ENCODE measurements at regions not wholly inside any gene's neighbourhood (a gene's known extent, or its start where the extent isn't known, plus 50 kb on each side); places are given as distances from the start of the nearest gene placed in this dataset.

DNA sequence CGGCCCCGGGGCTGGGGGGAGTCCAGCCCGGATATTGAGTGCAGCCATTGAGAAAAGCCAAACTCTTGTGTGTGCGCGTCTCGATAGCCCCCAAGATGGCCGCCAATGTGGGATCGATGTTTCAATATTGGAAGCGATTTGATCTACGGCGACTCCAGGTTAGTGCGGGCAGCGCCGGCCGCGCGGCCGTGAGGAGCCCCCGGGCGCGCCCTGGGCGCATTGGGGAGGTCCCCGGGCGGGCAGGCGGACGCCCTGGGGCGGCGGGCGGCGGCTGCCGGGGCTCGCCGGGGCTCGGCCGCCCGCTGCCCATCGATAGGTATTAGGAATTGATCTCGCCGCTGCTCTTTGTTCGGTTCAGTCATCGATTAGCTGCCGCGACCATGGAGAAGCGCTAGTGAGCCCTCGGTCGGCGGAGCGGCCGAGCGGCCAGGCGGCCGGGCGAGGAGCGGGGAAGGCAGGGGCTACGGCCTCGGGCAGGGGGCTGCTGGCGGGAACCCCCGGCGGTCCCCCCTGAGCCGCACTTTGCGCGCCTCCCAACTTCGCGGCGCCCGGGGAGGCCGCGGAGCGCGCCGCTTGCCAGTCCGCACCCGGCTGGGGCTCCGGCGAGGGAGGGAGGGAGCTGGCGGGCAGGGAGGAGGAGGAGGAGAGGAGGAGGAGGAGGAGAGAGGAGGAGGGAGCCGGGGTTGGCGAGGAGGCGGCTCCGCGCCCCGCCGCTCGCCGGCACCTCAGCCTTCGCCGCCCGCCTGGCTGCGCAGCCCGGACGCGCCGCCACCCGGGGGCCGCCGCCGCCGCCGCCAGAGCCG is 113.9 kb upstream of the MYL2 start, which contains the start of gene CUX2:
CUX2 (plus strand) TSS at position 83 of the 803 bp plus-strand sequence.
- no peak for DNase-seq

DNA sequence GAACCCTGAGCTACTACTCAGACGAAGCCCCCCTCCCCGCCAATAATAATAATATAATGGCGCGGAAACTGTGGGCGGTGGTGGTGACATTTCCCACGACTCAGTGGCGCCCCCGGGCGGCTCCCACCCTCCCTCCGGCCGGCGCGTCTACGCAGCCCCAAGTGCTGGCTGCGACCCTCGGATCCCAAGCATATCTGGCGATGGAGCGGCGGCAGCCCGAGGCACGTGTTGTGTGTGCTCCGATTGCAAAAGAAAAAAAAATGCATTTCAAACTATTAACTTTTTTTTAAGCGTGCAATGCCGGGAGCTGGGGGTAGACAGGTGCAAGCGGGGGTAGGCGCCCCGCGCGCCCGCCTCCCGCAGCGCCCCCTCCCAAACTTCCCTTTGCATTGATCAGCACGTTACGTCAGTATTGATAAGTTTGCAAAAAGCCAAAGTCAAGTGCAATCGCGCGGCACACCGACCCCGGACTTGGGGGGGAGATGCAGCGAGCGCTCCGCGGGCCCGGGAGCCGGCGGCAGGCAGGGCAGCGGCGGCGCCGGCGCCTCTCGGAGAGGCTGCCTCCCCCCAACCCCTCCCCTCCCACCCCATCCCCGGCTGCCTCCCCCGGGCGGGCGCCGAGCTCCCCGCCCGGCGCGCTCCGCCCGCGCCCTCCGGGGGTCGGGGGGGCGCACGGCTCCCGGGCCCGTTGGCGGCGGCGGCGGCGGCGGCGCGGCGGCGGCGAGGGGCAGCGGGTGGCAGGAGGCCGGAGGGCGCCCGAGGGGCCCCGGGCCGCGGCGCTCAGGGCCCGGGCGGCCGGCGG is 113.1 kb upstream of the MYL2 start:
- peak; percentile 59 for DNase-seq

DNA sequence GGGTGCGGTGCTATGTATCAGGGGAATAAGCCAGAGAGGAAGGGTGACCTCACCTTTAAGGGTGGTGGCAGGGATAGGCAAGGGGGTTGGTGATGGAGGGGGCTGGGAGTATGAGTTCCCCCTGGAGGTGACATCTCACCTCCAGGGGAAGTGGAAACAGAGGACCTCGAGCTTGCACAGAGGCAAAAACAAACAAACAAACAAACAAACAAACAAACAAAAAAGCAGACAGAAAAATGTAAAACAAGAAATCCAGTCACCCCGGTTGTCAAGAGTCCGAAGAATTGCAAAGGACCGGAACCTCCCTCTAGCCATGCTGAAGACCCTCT is 112.2 kb upstream of the MYL2 start:
- no peak for DNase-seq

DNA sequence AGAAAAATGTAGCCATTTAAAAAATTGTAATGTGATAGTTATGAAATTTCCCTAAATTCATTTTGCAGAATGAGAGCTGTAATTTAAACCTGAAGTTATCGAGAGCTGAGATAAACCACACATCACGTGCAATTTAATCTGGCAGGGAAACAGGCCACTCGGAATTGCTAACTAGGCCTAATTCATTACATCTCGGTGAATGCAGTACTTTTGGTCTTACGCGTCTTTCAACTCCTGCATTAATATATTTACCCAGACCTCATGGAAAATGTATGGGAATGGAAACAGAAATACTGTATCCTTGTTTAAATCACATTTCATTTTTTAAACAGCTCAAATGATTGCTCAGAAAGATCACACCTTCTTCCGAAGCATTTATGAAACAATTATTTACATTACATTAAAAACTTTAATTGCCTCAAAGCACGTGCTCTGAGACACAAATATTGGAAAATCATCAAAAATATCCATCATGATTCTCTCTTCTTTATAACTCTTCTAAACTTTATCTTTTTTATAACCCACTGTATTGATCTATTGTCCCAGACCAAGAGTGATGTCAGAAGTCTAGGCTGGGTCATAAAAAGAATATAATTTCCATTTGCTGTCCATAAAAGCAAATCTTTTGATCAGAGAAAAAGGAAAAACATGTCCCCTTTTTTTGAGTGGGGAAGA is 111.7 kb upstream of the MYL2 start:
- no peak for DNase-seq

DNA sequence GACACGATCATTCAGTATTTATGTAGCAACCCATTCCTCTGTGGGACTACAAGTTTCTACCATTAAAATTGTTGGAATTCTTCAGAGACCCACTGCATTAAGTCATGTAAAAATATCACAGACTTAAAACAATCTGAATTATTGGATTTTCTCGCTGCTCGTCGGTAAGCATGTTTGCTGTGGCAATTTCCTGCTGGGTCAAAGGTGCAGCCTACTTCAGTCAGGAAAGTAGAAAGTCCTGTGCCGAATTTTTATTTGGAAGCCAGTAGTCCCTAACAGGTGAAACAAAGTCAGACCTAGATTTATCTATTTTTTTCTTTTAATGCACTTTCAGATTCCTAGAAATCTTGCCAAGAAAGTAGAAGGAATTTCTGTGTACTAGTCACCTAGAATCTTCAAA is 110.4 kb upstream of the MYL2 start:
- no peak for DNase-seq

DNA sequence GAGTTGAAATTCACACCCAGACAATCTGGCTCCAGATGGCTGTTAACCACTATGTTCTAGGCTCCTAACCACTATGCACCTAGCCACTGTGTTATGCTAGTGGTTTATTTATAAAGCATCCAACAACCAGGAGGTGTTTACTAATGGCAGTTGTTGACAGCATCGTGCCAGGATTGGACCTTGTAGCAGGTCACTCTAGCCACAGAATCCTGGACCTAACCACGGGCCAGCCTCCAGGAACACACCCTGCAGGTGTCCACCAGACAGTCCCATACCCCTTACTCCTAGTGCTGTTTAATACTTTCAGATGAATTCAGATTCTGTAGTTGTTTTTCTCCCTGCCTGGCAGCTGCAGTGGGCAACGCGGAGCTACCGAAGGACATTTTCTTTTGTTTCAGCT is 109.4 kb upstream of the MYL2 start:
- no peak for DNase-seq

DNA sequence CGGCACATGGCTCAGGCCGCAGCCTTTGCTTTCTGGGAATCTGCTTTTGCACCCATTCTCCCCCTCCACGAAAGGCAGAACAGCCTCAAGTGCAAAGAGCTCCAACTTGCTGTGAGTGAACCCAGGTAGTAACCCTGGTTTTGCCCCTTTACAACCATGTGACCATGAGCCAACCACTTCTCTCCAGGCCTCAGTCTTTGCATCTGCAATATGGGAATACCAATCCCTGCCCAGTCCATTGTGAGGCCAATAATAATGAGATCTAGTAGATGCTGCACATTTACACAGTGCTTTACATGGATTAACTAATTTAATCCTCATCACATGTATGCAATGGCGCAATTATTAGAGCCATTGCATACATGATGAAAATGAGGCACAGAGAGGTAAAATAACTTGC is 108.9 kb upstream of the MYL2 start:
- DNase-seq = no peak

DNA sequence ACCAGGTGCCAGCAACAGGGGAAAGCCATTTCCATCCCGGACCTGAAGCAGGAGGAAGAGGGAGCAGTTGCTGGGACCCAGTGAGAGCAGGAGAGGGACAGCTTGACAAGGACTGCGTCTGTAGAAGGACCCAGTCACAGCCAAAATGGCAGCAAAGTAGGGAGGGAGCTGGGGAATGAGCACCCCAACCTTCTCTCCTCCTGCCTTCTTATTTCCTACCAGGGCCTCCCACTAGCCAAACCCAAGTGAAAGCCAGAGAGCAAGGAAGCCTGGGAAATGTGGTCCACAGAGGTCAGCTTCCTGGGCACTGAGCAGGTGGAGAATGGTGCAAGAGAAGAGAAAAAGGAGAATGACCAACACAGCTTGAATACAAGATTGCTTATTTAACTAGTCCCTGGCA is 108.5 kb upstream of the MYL2 start:
- no peak for DNase-seq

DNA sequence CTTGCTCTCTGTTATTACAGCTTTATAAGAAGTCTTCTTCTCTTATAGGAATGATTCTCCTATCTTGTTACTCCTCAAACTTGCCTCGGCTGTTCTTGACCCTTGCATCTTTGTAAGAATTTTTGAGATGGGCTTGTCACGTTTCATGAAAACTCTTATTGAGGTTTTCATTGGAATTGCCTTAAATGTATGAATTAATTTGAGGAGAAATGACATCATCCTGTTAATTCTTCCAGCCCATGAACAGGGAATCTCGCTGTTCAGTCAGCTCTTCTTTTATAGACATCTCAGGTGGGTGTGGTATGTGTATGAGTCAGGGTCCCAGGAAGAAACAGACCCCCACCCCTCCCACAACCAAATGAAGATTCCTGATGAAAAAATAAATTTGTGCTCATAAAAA is 107.1 kb upstream of the MYL2 start:
- DNase-seq = no peak

DNA sequence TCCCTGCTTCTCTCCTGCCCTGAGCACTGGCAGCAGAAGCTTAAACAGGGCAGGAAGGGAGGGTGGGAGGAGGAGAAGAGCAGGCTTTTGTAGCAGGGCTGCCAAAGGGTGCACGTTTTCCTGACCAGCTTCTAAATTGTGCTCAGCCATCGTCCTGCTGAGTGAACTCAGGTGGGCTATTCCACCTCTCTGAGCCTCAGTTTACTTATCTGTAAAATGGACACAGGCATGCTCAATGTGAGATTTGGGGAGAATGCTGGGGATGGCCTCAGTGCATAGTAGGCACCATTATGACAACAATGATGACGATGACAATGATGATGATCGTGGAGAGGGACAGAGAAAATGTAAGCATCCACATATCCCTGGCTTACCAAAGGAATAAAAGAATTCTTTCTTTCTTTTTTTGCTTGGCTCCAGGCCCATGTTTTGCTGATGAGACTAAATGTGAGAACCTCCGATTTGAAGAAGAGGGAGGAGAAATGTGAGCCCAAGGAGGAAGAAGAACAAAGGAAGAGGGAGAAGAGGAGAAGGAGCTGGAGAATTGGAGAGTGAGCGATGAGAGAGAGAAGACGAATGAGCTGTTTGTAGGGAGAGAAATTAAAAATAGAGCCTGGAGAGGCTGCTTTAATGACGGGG is 105.5 kb upstream of the MYL2 start:
- no peak for DNase-seq

DNA sequence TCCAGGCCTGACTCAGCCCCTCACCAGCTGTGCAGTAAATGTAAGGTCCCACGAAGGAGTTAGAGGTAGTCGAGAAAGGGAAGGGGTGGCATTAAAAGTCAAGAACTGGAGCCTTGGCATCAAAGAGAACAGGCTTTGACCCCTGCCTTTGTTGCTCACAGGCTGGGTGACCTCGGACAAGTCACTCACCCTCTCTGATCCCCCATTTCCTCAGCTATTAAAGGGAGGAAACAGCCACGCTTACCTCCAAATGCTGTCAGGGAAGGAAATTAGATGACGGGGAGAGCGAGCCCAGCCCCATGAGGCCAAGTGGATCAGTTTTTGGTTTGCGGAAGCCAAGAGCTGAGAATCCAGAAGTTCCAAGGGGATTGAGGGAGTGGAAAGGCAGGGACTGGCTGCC is 104.9 kb upstream of the MYL2 start:
- DNase-seq = no peak

DNA sequence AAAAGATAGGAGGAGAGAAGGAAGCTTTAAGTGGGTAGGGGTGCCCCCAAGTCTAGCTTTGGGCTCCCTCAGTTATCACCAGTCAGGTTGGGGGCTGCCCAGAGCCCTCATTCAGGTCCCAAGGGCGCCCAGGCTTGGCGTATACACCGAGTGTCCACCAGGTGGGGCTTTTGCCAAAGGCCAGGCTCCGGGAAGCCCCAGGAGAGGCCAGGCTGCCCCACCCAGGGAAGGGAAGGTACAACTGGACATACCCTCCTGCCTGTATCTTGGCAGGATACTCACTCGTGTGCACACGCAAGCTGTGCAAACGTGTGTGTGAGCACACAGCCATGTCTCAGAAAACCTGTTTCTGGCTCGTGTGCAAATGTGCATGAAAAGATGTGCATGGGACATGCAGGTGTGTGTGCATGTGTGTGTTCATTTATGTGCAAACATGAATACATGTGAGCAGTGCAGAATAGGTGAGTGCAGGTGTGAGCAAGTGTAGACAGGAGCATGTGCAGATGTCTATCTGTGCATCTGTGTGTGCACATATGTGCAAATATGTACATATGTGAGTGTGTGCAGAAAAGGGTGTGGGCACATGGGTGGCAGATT is 103.9 kb upstream of the MYL2 start:
- peak; percentile 79 for DNase-seq

DNA sequence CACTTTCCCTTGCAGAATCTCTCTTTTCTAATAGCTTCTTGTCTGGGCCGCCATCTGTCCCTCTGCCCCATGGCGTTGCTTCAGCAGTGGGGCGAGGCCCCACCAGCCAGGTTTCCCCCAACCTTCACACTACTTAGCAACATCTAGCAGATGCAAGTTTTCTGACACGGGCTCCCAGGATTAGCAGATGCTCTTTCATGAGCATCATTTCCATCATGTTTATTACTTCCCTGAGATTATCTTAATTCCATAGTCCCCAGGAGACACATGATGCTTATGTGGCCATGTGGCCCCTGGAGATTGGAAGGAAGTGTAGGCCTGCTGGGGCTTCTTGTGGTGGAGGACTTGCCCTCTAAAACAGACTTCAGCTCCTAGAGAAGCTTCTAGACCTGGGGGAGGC is 102.0 kb upstream of the MYL2 start:
- no peak for DNase-seq

DNA sequence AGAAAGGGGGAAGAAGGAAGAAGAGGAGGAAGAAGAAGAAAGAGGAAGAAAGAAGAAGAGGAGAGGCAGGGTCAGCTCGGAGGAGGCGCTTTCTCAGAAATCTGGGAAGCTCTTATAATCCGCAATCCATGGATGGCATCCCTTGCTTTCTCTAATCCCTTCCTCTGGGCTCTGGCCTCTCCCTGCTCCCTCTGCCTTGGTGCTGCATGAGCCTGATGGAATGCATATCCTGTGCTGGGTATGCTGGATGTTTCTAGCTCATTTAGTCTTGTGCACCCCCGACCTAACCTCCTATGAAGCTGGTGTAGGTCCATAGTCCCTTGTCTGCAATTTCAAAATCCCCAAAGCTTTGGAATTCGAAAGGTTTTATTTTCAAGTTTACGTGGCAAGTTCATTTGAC is 94.2 kb upstream of the MYL2 start:
- DNase-seq = no peak

DNA sequence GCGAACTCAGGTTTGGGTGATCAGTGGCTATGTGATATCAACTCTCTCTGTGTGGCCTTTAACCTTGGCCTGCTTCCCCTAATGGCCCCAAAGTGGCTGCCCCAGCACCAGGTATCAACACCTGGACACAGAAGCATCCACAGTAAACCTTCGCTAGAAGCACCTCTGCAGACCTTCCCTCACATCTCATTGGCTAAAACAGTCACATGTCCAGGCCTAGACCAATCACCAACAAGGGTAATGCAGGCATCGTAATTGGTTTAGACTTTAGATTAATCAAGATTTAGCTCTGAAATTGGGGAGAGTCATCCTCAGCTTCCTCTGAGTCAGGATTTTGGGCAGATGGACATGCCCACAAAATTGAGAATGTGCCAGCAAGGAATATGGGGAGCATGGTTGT is 92.5 kb upstream of the MYL2 start:
- no peak for DNase-seq

DNA sequence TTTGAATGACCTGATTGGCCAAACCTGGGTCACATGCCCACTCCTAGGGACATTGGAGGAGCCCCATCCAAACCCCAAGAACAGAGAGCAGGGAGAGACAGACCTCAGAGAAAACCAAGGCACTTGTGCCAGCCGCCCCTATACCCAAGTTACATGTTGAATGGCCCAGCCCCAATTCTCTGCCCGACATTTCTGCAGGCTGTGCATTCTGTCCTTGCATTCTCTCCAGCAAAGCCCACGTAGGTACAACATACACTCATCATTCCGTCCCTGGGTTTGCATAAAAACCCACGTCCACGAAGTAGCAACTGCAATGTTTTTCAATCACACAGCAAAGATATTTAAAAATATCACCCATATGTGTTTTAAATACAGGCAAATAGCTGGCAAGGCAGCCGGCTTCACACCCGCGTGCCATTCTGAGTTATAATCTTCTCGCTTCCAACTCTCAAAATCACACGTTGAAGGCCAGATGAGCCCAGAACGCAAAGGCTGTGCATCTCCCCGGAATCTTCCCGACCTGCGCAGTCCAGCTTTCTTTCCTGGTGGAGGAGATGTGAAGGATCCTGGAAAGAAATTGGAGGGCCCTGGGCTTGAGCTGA is 91.7 kb upstream of the MYL2 start:
- DNase-seq = no peak

DNA sequence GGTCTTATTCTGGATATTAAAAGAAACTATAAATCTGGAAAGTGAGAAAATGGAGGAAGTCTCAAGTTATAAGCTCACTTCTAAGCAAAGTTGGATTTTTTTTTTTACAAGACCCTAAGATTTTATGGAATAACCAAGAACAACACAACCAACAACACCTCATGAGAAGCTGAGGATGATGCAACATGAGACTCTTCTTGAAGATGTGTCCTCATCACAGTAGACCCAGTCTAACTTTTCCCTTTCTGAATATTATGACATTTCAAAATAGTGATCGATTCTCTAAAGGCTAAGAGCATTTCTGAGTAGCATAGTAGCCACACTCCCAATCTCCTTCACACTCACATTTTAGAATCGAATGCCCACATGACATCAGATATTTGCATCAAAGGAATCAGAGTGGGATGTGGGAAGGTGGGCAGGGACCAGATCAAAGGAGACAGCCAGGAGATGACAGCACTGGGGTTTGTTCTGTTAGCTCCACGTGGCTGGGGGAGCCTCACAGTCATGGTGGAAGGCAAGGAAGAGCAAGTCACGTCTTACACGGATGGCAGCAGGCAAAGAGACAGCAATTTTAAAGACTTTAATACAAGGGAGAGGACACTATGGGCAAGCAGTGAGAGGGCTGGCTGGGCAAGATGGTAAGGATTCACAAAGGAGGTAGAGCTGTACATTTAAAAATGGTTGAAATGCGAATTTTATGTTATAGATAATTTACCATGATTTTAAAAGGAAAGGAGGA is 90.7 kb upstream of the MYL2 start:
- no peak for DNase-seq

DNA sequence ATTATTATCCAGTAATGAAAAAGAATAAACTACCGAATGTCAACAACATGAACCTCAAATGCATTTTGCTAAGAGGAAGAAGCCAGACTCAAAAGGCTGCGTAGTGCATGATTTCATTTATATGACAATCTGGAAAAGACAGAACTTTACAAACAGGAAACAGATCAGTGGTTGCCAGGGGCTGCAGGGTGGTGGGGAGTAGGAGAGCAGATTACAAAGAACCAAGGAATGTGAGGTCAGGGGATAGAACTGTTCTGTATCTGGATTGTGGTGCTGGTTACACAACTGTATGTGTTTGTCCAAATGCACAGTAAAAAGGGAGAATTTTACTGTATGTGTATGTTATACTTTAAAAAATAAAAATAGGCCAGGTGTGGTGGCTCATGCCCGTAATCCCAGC is 89.7 kb upstream of the MYL2 start:
- no peak for DNase-seq

DNA sequence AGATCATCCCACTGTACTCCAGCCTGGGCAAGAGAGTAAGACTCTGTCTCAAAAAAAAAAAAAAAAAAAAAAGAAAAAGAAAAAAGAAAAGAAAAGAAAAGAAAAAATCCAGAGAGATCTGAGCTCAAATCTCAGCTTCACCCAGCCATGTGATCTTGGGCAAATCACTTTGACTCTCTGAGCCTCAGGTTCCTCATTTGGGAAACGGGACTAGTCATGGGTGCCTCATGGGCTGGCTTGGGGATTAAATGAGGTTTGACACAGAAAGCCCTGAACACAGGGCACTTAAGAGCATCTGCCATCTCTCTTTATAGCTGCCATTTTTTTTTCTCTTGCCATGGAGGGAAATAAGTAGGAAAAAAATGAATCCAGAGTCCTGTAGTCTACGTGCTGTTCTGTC is 86.2 kb upstream of the MYL2 start:
- no peak for DNase-seq

DNA sequence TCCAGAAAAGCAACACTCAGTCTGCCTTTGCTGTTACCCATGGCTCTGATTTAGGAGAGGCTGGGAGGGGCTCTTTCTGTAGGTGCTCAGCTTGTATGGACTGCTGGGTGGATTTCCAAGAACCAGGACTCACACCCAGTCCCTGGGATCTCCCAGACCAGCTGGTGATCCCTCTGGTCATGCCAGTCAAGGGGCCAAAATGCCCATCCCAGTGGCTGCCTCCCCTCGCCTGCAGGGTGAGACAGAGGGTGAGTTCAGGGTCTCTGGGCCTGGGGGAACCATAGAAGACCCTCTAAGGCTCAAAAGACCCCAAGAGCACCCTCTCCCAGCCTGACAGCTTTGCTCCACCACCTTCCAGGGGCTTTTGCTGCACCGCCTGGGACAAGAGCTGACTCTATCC is 78.6 kb upstream of the MYL2 start:
- DNase-seq = no peak

DNA sequence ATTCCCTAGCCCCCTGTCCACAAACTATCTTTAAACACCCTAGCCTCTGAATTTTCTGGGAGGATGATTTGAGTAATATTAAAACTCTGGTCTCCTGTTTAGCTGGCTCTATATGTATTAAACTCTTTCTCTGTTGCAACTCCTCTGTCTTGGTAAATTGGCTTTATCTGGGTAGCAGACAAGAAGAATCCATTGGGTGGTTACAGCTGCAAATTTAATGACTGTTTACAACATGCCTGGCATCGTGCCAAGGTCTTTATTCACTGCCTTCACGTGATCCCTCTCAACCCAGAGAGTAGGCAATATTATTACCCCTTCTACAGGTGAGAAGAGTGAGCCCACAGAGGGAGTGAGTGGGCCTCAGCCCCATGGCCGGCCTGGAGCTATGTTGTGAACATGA is 77.8 kb upstream of the MYL2 start:
- no peak for DNase-seq

DNA sequence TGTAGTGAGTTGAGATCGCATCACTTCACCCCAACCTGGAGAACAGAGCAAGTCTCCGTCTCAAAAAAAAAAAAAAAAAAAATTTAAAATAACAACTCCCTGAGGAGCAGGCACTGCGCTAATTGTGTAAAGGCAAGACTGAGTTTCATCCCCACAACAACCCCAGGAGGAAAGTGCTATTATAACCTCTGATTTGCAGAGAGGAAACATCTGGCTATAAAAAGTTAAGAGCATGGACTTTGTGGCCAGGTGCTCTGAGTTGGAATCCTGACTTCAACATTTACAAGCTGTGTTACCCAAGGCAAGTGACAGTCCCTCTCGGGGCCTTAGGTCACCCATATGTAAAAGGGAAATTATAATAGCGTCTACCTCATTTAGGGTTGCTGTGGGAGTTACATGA is 76.0 kb upstream of the MYL2 start:
- no peak for DNase-seq

Data from activated CD8-positive, alpha-beta memory T cell treated with anti-CD3 and anti-CD28 coated beads, Interleukin-2, amount 50 U/mL, for 48 hours (primary cell).